GM18907 (cell line): ENCODE measurements at regions not wholly inside any gene's neighbourhood (a gene's known extent, or its start where the extent isn't known, plus 50 kb on each side); places are given as distances from the start of the nearest gene placed in this dataset.
A peak's percentile ranks its signal among the peaks of the same experiment; 100 is the strongest.

Experiments
- ATAC-seq: cut with Tn5 transposase; IDR thresholded peaks from one replicate; pipeline ENCODE4 v1.9.1; 2021; ENCODE audit warnings: mild to moderate bottlenecking, moderate library complexity; ENCODE audit not compliant: unreplicated experiment

- no peak for ATAC-seq
Measured at GRCh38 chr6:21802175-21802822, 208.7 kb downstream of the SOX4 start.

DNA sequence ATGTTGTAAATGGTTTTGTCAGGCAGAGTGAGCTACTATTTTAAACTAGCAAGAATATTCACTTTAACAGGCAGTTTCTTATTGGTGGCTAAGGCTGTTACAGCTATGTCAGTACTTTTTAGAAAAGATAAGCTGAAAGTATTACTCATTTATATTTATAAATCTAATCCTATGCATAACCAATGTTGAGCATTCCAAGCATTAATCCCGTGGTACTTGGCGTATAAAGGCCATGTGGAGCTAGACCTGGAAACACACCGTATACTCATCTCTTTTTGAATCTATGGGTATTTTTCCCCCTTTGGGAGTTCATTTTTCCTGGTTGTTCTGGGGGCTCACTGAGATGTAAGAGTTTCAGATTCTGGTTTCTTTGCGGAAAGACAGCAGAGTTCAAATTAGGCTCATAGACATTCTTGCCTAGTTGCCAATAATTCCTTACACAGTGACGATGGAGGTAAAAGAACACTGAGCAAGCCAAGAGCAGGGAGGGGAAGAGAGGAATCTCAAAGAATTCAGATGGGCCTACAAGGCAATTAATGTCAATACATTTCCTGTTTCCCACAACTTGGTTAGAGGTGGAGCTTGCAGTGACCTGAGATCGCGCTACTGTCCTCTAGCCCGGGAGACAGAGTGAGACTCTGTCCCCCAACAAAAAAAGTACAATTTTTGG lies 211.5 kb downstream of the SOX4 start:
- no peak for ATAC-seq

- ATAC-seq = no peak
Measured at GRCh38 chr6:21807299-21808044, 213.9 kb downstream of the SOX4 start.

DNA sequence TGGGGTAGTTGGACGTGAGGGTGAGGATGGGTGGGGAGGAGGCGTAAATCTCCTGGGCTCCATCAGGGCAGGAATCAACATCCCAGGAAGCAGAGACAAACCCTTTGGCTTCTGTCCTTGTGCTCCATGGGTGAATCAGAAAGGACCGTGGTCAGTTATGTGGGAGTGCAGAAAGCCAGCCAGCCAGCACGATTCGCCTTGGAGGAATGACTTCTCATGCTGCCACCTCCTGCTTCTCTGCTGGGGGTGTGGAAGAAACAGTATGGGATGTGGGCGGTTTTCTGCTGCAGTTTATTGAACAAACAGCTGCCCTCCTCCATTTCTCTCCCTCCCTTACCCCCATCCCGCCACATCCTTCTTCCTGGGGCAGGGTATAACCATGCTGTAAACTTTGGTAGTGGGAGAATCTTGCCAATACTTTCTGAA lies 214.5 kb downstream of the SOX4 start:
- no peak for ATAC-seq

GRCh38 chr6:21808551-21809242 lies 215.1 kb downstream of the SOX4 start:
- no peak for ATAC-seq

GRCh38 chr6:21811484-21811883 lies 217.9 kb downstream of the SOX4 start:
- ATAC-seq = no peak

DNA sequence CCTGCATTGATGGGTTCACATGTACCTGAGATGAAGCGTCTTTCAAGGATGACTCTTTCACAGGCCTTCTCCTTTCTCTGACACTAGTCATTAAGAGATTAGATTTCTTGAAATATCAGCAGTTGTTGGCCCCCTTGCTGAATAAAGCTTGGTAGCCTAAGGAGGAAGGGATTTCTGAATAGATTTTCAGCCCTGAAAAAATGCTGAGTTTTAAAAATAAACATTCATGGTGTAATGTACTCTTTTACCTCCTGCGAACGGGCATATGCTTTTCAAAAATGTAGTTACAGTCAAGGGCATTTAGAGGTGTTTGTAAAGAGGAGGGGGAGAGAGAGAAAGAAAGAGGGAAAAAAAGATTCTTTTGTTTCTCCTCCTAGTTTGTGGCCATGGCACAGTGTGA lies 222.7 kb downstream of the SOX4 start:
- ATAC-seq = no peak

GRCh38 chr6:21820442-21820841 lies 226.9 kb downstream of the SOX4 start:
- ATAC-seq = no peak

DNA sequence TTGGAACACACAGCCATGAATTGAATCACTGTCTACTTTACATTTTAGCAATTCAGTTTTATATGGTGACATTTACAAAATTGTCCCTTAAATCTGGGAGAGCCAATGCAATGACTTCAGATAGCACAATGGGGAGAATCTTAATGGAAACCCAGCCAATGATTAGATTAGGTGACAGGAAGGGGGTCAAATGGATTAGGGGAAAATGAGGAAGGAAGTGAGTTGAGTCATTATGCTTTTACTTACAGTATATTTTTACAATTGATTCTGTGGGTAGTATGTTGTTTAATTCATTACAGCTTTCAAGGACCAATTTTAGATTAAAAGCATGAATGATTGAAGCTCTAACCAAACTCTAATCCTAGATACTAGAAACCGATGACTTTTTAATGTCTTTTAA lies 229.8 kb downstream of the SOX4 start:
- ATAC-seq = no peak

DNA sequence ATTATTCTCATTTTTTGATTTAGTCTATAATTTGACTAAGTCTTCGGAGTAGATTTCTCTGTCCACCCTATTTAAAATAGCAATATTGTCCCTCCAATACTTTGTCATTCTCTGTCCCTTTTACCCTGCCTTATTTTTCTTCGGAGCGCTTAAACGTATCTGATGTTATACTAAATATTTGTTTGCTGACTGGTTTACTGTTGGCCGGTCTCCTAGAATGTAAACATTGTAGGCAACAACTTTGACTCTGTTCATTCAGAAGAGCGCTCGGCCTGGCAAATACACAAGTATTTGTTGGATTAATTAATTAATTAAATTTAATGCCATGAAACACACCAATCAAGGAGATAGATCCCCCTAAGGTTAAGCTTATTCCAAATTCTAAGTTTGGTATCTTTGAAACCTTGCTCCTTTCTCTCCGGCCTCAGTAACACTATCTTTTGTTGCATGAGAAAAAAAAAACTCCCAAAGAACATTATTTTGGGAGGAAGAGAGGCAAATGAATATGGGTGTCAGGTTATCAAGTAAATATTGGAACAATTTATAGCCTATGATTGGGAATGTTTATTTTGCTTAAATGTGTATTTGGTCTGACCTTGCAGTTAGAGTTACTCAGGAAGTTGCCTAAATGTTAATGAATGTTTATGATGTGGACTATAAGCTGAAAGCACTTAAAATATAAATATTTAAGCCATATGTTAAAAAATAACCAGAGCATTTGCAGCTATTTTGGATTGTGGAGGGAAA lies 231.1 kb downstream of the SOX4 start:
- no peak for ATAC-seq

DNA sequence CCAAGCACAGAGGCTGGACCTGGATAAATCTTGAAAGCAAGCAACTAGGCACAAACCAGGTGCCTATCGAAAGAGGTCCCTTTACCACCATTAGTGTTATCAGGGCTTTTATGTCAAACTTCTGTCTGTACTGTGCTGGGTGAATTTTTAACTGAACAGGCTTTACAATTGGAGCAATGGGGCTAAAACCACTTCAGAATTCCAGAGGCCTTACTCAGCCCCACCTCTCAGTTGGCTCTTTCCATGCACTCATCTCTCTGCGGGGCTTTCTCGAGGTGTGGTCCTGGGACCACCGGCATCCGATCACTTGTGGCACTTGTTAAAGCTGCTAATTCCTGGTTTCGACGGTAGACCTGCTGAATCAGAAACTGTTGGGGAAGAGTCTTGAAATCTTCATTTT lies 232.5 kb downstream of the SOX4 start:
- ATAC-seq = no peak

- ATAC-seq = no peak
Measured at GRCh38 chr6:21826904-21827303, 233.4 kb downstream of the SOX4 start.

DNA sequence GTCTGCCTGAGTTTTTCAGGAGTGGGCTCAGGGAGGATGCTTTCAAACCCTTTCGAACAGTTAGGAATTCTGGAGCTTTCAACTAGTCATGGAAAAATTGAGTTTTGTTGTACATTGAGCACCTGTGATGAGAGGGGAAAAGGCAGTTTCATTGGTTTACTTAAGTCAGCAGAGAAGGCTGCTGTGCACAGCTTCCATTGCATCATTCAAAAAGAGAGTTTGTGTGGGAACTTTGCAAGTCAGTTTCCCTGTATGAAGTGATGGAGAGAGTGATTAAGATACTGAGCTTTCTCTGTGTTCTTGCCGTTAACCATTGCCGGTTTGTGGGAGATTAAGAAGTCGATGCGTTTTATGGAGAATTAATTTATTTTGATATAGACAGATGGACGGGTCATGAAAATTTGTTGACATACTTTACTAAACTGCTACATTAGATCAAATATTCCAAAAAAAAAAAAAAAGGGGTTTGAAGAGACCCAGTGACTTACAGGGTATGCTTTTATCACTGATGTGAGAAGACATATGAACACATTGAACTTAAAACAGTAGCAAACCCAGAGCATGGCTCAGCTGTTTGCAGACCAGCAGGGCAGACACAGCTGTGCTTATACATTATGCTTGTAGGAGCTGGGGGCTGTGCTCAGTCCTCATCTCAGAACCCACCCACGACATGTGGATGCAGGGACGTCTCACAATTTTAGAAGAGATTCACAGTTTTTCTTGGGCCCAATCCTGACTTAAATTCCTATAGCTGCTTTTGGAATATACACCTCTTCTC lies 234.1 kb downstream of the SOX4 start:
- no peak for ATAC-seq

- no peak for ATAC-seq
Measured at GRCh38 chr6:21828704-21829103, 235.2 kb downstream of the SOX4 start.

DNA sequence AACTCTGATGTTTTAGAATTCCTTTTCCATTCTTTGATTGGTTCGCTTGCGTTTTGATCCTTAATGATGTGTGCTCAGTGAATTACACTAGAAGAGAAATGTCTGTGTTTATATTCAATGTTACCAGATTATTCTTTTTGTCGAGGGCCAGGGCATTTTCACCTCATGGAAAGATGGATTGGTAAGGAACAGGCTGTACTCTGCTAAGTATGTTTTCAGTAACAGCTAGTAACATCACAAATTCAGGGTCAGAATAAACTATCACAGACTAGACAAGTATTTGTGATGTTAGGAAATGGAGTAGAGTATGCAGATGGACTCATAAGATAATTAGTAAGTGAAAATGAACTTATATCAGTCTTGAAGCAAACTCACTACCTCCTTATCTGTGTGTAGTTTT lies 235.6 kb downstream of the SOX4 start:
- no peak for ATAC-seq

- no peak for ATAC-seq
Measured at GRCh38 chr6:21831521-21832291, 238.2 kb downstream of the SOX4 start.

DNA sequence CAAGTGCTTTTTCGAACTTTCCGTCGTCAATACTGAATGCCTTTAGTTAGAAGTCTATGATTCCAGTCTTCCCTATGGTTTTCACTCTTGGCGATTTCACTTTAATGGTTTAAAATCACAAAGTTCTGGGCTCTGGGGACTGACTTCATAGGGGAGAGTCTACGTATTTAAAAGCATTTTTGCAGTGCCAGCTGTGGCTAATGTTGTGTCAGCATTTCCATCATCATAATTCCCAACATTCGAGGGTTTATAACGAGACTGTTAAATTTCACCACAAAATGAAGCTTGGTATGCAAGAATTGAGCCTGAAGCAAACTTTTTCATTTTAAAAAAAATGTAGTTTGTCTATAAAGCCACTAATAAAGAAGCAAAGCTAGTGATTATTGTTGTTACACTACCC lies 242.7 kb downstream of the SOX4 start:
- ATAC-seq = no peak

DNA sequence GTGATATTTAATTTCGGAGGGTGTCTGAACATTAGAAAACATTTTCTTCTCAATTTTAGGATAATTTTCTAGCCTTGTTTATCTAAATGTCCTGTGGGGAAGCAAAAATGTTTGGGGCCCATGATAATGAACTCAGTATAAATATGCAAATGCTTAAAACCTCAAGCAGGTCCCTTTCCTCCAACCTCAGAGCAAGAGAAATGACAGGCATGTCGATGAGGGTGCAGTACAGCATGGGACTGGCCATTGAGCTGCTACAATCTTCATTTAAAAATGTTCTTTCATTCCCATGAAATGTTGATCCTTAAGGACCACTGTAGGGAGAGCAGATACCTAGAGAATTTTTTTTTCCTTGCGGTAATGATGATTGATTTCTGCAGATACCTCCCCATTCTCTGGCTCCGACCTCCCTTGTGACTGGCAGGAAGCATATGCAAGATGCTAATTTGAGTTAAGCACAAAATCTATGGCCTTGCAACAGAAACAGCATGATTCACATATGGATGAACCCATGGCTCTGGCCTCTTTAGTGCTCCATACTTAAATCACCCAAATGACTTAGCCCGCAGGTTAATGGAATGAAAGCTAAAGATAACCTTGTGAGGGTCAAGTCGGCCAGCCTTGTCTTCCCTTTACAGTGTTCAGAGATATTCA lies 243.3 kb downstream of the SOX4 start:
- ATAC-seq = peak; percentile 50

DNA sequence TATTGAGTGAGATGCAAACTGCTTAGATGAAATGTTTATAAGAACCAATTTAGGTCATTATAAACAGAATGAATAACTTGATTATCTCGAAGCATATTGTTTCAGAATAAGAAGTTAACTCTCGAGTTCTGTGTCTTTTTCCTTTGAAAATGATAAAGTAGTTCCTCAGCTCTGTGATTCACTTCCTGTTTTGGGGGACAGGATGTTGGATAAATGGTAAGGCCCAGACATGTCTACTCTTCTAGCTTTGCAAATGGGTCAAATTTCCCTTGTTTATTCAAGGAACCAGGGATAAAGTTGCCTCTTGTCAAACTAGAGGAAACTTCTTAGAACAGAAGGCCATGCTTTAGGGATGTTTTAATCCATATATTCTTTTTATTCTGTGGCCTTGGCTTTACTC lies 246.9 kb downstream of the SOX4 start:
- ATAC-seq = no peak
